HCT116 (cell line): ENCODE measurements at regions not wholly inside any gene's neighbourhood (a gene's known extent, or its start where the extent isn't known, plus 50 kb on each side); places are given as distances from the start of the nearest gene placed in this dataset.

ENCODE experiments used
- ATAC-seq: fragments of 200-7000 bp; cut with Tn5 transposase; 2 replicates; pipeline ENCODE4 v1.9.1; 2020; ENCODE audit warnings: mild to moderate bottlenecking, moderate library complexity
- BruUV-seq: library from RNA; stranded (reverse); fragments of 400-500 nt; replicated peaks from 2 replicates; lab custom pipeline; 2021; lab: Mats Ljungman, UMichigan
- CTCF ChIA-PET: fragments of 300-600 bp; sonication (Branson Sonifier 250); formaldehyde crosslinking; loops from one replicate; lab custom pipeline; 2021; ENCODE audit warnings: antibody characterized with exemption; lab: Charles Lee
- POLR2A ChIA-PET: fragments of 300-600, 350-600 bp; sonication (Branson Sonifier 250); formaldehyde crosslinking; loops from one replicate; lab custom pipeline; 2021; ENCODE audit warnings: antibody characterized with exemption; lab: Charles Lee
- RAD21 ChIA-PET, 2 experiments: fragments of 300-600 bp; sonication (Branson Sonifier 250); formaldehyde crosslinking; loops; one replicate each; lab custom pipeline; 2023; ENCODE audit warnings: low total read pairs in 2 of 2; ENCODE audit not compliant: uncharacterized antibody in 2 of 2, unreplicated experiment in 2 of 2, low non-redundant PET in 1 of 2; lab: Charles Lee
- DNase-seq: peaks from one replicate; pipeline ENCODE4 v3.0.0-alpha.2; 2010; ENCODE audit warnings: low read depth, low spot score
- H2AFZ ChIP-seq: fragments of 200-600 bp; shearing (Covaris generic), sonication (generic); 2 replicates; pipeline ENCODE4 v1.6.1; 2017; ENCODE audit warnings: low read depth, mixed run types, mixed read lengths, antibody characterized with exemption, low read length; ENCODE audit not compliant: poor library complexity, severe bottlenecking
- H3K27ac ChIP-seq: 2 replicates; pipeline ENCODE4 v1.5.1; 2012; ENCODE audit warnings: low read depth, low read length
- H3K27me3 ChIP-seq: fragments of 200-600 bp; sonication (generic); 2 replicates; pipeline ENCODE4 v1.6.1; 2016; ENCODE audit warnings: mixed run types, low read length, mixed read lengths; ENCODE audit not compliant: insufficient read depth
- H3K36me3 ChIP-seq, 2 experiments: fragments of 200-500 bp in 1 of 2; fragments of 200-600 bp in 1 of 2; sonication (Bioruptor generic) in 1 of 2; sonication (generic) in 1 of 2; 2 replicates each; pipeline versions ENCODE4 v1.5.1 to v1.6.1; 2014 to 2016; ENCODE audit warnings: low read length in 2 of 2, inconsistent platforms in 1 of 2, mixed read lengths in 1 of 2, mixed run types in 1 of 2; ENCODE audit not compliant: insufficient read depth in 2 of 2, control insufficient read depth in 1 of 2
- H3K4me1 ChIP-seq, 2 experiments: fragments of 200-600 bp in 1 of 2; sonication (generic) in 1 of 2; 2 replicates each; pipeline versions ENCODE4 v1.5.1 to v1.6.1; 2012 to 2017; ENCODE audit warnings: low read length in 2 of 2, inconsistent platforms in 1 of 2, mild to moderate bottlenecking in 1 of 2, mixed read lengths in 1 of 2, mixed run types in 1 of 2, moderate library complexity in 1 of 2; ENCODE audit not compliant: insufficient read depth in 2 of 2, control insufficient read depth in 1 of 2
- H3K4me2 ChIP-seq: fragments of 200-600 bp; sonication (generic); 2 replicates; pipeline ENCODE4 v1.6.1; 2017; ENCODE audit warnings: mixed run types, low read length, mixed read lengths
- H3K4me3 ChIP-seq, 2 experiments: fragments of 200-600 bp in 1 of 2; sonication (generic) in 1 of 2; replicated peaks in 1 of 2; 2 replicates each; pipeline ENCODE4 v1.5.1; 2011 to 2016; ENCODE audit warnings: low read length in 2 of 2, control low read depth in 1 of 2, low read depth in 1 of 2, mild to moderate bottlenecking in 1 of 2, mixed read lengths in 1 of 2, mixed run types in 1 of 2
- H3K79me2 ChIP-seq: fragments of 200-600 bp; sonication (generic); 2 replicates; pipeline ENCODE4 v1.6.1; 2017; ENCODE audit warnings: mild to moderate bottlenecking, mixed run types, low read length, moderate library complexity, mixed read lengths; ENCODE audit not compliant: insufficient read depth
- H3K9ac ChIP-seq: fragments of 200-600 bp; sonication (generic); 2 replicates; pipeline ENCODE4 v1.6.1; 2016; ENCODE audit warnings: low read length, mixed read lengths
- H3K9me2 ChIP-seq: fragments of 200-600 bp; sonication (generic), shearing (Covaris generic); 2 replicates; pipeline ENCODE4 v1.6.1; 2017; ENCODE audit warnings: mixed run types, mild to moderate bottlenecking, moderate library complexity; ENCODE audit not compliant: insufficient read depth
- H3K9me3 ChIP-seq, 2 experiments: fragments of 200-500 bp in 1 of 2; fragments of 200-600 bp in 1 of 2; sonication (Bioruptor generic) in 1 of 2; sonication (generic) in 1 of 2; 2 replicates each; pipeline ENCODE4 v1.6.1; 2014 to 2017; ENCODE audit warnings: low read length in 2 of 2, mixed read lengths in 2 of 2, inconsistent platforms in 1 of 2, low read depth in 1 of 2, mild to moderate bottlenecking in 1 of 2, mixed run types in 1 of 2, moderate library complexity in 1 of 2; ENCODE audit not compliant: control insufficient read depth in 1 of 2, insufficient read depth in 1 of 2
- H4K20me1 ChIP-seq: fragments of 200-600 bp; sonication (generic), shearing (Covaris generic); 2 replicates; pipeline ENCODE4 v1.6.1; 2017; ENCODE audit warnings: mixed run types, mild to moderate bottlenecking, moderate library complexity; ENCODE audit not compliant: insufficient read depth
- CBX3 ChIP-seq: IDR thresholded peaks from 2 replicates; pipeline ENCODE4 v1.6.1; 2012; ENCODE audit warnings: low read depth
- CEBPB ChIP-seq: IDR thresholded peaks from 2 replicates; pipeline ENCODE4 v1.6.1; 2012; ENCODE audit warnings: low read depth
- EGR1 ChIP-seq: IDR thresholded peaks from 2 replicates; pipeline ENCODE4 v1.6.1; 2012; ENCODE audit warnings: low read depth
- EZH2 ChIP-seq: fragments of 200-600 bp; sonication (generic); IDR thresholded peaks from 2 replicates; pipeline ENCODE4 v1.6.1; 2017; ENCODE audit warnings: antibody characterized with exemption, mixed run types
- EZH2phosphoT487 ChIP-seq: fragments of 200-600 bp; IDR thresholded peaks from 2 replicates; pipeline ENCODE4 v1.6.1; 2018; ENCODE audit warnings: antibody characterized with exemption, borderline replicate concordance
- FOSL1 ChIP-seq: IDR thresholded peaks from 2 replicates; pipeline ENCODE4 v1.6.1; 2012; ENCODE audit warnings: low read depth
- POLR2A ChIP-seq: IDR thresholded peaks from 2 replicates; pipeline ENCODE4 v1.7.0; 2011; ENCODE audit warnings: borderline replicate concordance; ENCODE audit not compliant: insufficient read depth, insufficient read length; ENCODE audit errors: extremely low read depth
- POLR2AphosphoS5 ChIP-seq: IDR thresholded peaks from 2 replicates; pipeline ENCODE4 v1.6.1; 2011; ENCODE audit warnings: mild to moderate bottlenecking, low read depth, low read length, moderate library complexity
- RAD21 ChIP-seq: IDR thresholded peaks from 2 replicates; pipeline ENCODE4 v1.6.1; 2012; ENCODE audit warnings: low read depth, mild to moderate bottlenecking
- SIN3A ChIP-seq: IDR thresholded peaks from 2 replicates; pipeline ENCODE4 v1.6.1; 2012; ENCODE audit warnings: low read depth
- SP1 ChIP-seq: IDR thresholded peaks from 2 replicates; pipeline ENCODE4 v1.6.1; 2012; ENCODE audit warnings: low read depth
- SRF ChIP-seq: IDR thresholded peaks from 2 replicates; pipeline ENCODE4 v1.6.1; 2012; ENCODE audit warnings: low read depth
- TCF7L2 ChIP-seq: IDR thresholded peaks from 2 replicates; pipeline ENCODE4 v1.7.0; 2011; ENCODE audit warnings: borderline replicate concordance, inconsistent platforms; ENCODE audit not compliant: insufficient read depth, insufficient read length; ENCODE audit errors: extremely low read depth
- YY1 ChIP-seq: IDR thresholded peaks from 2 replicates; pipeline ENCODE4 v1.6.1; 2011; ENCODE audit warnings: low read length, low read depth, moderate library complexity, mild to moderate bottlenecking; ENCODE audit not compliant: insufficient replicate concordance; ENCODE audit errors: extremely low read depth
- ZBTB33 ChIP-seq: IDR thresholded peaks from 2 replicates; pipeline ENCODE4 v1.6.1; 2011; ENCODE audit warnings: mild to moderate bottlenecking, low read length, moderate library complexity; ENCODE audit not compliant: insufficient replicate concordance; ENCODE audit errors: extremely low read depth
- ZFX ChIP-seq: fragments of 450-650 bp; IDR thresholded peaks from 2 replicates; pipeline ENCODE4 v1.6.1; 2017
- ZNF274 ChIP-seq: fragments of 200-500 bp; sonication (Bioruptor generic); IDR thresholded peaks from 2 replicates; pipeline ENCODE4 v1.6.1; 2014; ENCODE audit warnings: mild to moderate bottlenecking, low read depth, low read length, inconsistent platforms
- intact Hi-C: fragments of 100-400 bp; cut with micrococcal nuclease; formaldehyde crosslinking; loops from 2 replicates; pipeline ENCODE4 v1.10.0; 2022
- TF ChIP-seq, protein P1 (sequence below): IDR thresholded peaks from 2 replicates; pipeline ENCODE4 v1.6.1; 2012
- TF ChIP-seq, protein P2 (sequence below), 3 experiments: fragments of 200-600 bp in 1 of 3; sonication (generic) in 1 of 3; IDR thresholded peaks in 2 of 3; conservative IDR thresholded peaks in 1 of 3; 2 replicates each; pipeline ENCODE4 v1.5.1; 2012 to 2017; ENCODE audit warnings: low read depth in 2 of 3, low read length in 2 of 3, antibody characterized with exemption in 1 of 3, borderline replicate concordance in 1 of 3, control low read depth in 1 of 3, mild to moderate bottlenecking in 1 of 3, mixed read lengths in 1 of 3, mixed run types in 1 of 3, moderate library complexity in 1 of 3; ENCODE audit not compliant: insufficient read depth in 1 of 3
- TF ChIP-seq, protein P3 (sequence below): IDR thresholded peaks from 2 replicates; pipeline ENCODE4 v1.6.1; 2012; ENCODE audit warnings: low read depth

DNA sequence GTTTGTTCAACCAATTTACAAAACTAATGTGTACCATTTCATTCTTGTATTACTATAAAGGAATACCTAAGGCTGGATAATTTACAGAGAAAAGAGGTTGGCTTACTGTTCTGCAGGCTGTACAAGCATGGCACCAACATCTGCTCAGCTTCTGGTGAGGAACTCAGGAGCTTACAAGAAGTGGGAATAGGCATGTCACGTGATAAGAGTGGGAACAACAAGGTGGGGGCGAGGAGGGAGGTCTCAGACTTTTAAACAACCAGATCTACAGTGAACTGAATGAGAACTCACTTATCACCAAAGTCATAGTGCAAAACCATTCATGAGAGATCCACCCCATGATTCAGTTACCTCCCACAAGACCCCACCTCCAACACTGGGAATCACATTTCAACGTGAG is 1178.0 kb downstream of the REEP3 start:
- POLR2A ChIA-PET, result no interaction called here
- Histone ChIP-seq H3K4me1 (no peaks in the 10 kb centered on the region), H3K4me3 (no peak overlapping the region), H3K4me2 (no peak overlapping the region), H3K9me3 (no peaks in the 10 kb centered on the region), H3K9me2 (no peaks in the 10 kb centered on the region), H3K36me3 (no peaks in the 10 kb centered on the region), H3K79me2 (no peaks in the 10 kb centered on the region), H3K27me3 (no peaks in the 10 kb centered on the region), H3K27ac (no peak overlapping the region), H3K9ac (no peak overlapping the region), H2AFZ (no peak overlapping the region), H4K20me1 (no peaks in the 10 kb centered on the region)
- CTCF ChIA-PET, result no interaction called here
- intact Hi-C loops, result no loop called here
- RAD21 ChIA-PET, result no interaction called here
- no peak for TF ChIP-seq EGR1
- no peak for TF ChIP-seq EZH2
- no peak for TF ChIP-seq ZBTB33
- TF ChIP-seq, protein P1, sequence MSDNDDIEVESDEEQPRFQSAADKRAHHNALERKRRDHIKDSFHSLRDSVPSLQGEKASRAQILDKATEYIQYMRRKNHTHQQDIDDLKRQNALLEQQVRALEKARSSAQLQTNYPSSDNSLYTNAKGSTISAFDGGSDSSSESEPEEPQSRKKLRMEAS, result no peak
- no peak for TF ChIP-seq POLR2AphosphoS5
- TF ChIP-seq SIN3A, result no peak
- TF ChIP-seq ZNF274, result no peak
- TF ChIP-seq RAD21, result no peak
- TF ChIP-seq FOSL1, result no peak
- TF ChIP-seq, protein P2, sequence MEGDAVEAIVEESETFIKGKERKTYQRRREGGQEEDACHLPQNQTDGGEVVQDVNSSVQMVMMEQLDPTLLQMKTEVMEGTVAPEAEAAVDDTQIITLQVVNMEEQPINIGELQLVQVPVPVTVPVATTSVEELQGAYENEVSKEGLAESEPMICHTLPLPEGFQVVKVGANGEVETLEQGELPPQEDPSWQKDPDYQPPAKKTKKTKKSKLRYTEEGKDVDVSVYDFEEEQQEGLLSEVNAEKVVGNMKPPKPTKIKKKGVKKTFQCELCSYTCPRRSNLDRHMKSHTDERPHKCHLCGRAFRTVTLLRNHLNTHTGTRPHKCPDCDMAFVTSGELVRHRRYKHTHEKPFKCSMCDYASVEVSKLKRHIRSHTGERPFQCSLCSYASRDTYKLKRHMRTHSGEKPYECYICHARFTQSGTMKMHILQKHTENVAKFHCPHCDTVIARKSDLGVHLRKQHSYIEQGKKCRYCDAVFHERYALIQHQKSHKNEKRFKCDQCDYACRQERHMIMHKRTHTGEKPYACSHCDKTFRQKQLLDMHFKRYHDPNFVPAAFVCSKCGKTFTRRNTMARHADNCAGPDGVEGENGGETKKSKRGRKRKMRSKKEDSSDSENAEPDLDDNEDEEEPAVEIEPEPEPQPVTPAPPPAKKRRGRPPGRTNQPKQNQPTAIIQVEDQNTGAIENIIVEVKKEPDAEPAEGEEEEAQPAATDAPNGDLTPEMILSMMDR (IDR thresholded peaks at IDR 0.05 in 2 of 3, conservative IDR thresholded peaks at IDR 0.05 in 1 of 3; ENCODE audit: borderline replicate concordance in 1 of 3, insufficient read depth in 1 of 3, low read depth in 2 of 3, low read length in 2 of 3), result no peak
- TF ChIP-seq, protein P3, sequence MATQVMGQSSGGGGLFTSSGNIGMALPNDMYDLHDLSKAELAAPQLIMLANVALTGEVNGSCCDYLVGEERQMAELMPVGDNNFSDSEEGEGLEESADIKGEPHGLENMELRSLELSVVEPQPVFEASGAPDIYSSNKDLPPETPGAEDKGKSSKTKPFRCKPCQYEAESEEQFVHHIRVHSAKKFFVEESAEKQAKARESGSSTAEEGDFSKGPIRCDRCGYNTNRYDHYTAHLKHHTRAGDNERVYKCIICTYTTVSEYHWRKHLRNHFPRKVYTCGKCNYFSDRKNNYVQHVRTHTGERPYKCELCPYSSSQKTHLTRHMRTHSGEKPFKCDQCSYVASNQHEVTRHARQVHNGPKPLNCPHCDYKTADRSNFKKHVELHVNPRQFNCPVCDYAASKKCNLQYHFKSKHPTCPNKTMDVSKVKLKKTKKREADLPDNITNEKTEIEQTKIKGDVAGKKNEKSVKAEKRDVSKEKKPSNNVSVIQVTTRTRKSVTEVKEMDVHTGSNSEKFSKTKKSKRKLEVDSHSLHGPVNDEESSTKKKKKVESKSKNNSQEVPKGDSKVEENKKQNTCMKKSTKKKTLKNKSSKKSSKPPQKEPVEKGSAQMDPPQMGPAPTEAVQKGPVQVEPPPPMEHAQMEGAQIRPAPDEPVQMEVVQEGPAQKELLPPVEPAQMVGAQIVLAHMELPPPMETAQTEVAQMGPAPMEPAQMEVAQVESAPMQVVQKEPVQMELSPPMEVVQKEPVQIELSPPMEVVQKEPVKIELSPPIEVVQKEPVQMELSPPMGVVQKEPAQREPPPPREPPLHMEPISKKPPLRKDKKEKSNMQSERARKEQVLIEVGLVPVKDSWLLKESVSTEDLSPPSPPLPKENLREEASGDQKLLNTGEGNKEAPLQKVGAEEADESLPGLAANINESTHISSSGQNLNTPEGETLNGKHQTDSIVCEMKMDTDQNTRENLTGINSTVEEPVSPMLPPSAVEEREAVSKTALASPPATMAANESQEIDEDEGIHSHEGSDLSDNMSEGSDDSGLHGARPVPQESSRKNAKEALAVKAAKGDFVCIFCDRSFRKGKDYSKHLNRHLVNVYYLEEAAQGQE, result no peak
- TF ChIP-seq SP1, result no peak
- TF ChIP-seq POLR2A, result no peak
- TF ChIP-seq CBX3, result no peak
- TF ChIP-seq SRF, result no peak
- TF ChIP-seq CEBPB, result no peak
- no peak for TF ChIP-seq YY1
- TF ChIP-seq EZH2phosphoT487, result no peak
- TF ChIP-seq ZFX, result no peak
- TF ChIP-seq TCF7L2, result no peak
- ATAC-seq, result no peak
- BruUV-seq, result no TSS peak
- no peak for DNase-seq
